Activated CD4-positive, alpha-beta T cell treated with anti-CD3 and anti-CD28 coated beads, Interleukin-2, amount 10 ng/mL, durations not matched to agents 7 days and 5 days (primary cell): ENCODE measurements at regions not wholly inside any gene's neighbourhood (a gene's known extent, or its start where the extent isn't known, plus 50 kb on each side); places are given as distances from the start of the nearest gene placed in this dataset.

Experiments
- CTCF ChIA-PET: fragments of 350-600 bp; sonication (Branson Sonifier 250); formaldehyde crosslinking; loops from one replicate; lab custom pipeline; 2021; ENCODE audit warnings: antibody characterized with exemption; lab: Charles Lee
- POLR2A ChIA-PET: fragments of 350-600 bp; sonication (Branson Sonifier 250); formaldehyde crosslinking; loops from one replicate; lab custom pipeline; 2021; ENCODE audit warnings: antibody characterized with exemption; lab: Charles Lee
- DNase-seq: peaks from one replicate; pipeline ENCODE4 v3.0.0-alpha.2; 2020
- H3K27ac Mint-ChIP-seq: one replicate; pipeline ENCODE4 v1.8.0; 2021; ENCODE audit warnings: mild to moderate bottlenecking, moderate library complexity, mixed read lengths
- H3K27me3 Mint-ChIP-seq: one replicate; pipeline ENCODE4 v1.8.0; 2021; ENCODE audit warnings: mixed read lengths
- H3K36me3 Mint-ChIP-seq: one replicate; pipeline ENCODE4 v1.8.0; 2021; ENCODE audit warnings: low read depth, mixed read lengths
- H3K4me1 Mint-ChIP-seq: one replicate; pipeline ENCODE4 v1.8.0; 2021; ENCODE audit warnings: mixed read lengths
- H3K4me3 Mint-ChIP-seq: one replicate; pipeline ENCODE4 v1.8.0; 2021; ENCODE audit warnings: mild to moderate bottlenecking, moderate library complexity, mixed read lengths
- H3K9me3 Mint-ChIP-seq: one replicate; pipeline ENCODE4 v1.8.0; 2021; ENCODE audit warnings: mixed read lengths

GRCh38 chr15:81575436-81576123, 201.6 kb upstream of the TMC3 start:
- no peak overlapping the region for H3K27ac Mint-ChIP-seq
- H3K4me1 Mint-ChIP-seq = peaks cover 2% of the 10 kb centered on the region
- peaks cover 25% of the 10 kb centered on the region for H3K27me3 Mint-ChIP-seq
- no peaks in the 10 kb centered on the region for H3K9me3 Mint-ChIP-seq
- no peak for DNase-seq
- no peak overlapping the region for H3K4me3 Mint-ChIP-seq
- ChIA-PET POLR2A (no interaction called here), CTCF (no interaction called here)
- no peaks in the 10 kb centered on the region for H3K36me3 Mint-ChIP-seq

GRCh38 chr15:81573098-81573746, 199.2 kb upstream of the TMC3 start:
- Mint-ChIP-seq H3K4me3 (no peak overlapping the region), H3K36me3 (no peaks in the 10 kb centered on the region), H3K4me1 (peaks cover 2% of the 10 kb centered on the region), H3K27me3 (peaks cover 24% of the 10 kb centered on the region), H3K9me3 (no peaks in the 10 kb centered on the region), H3K27ac (no peak overlapping the region)
- no peak for DNase-seq
- ChIA-PET CTCF (no interaction called here), POLR2A (no interaction called here)

- ChIA-PET POLR2A (no interaction called here), CTCF (no interaction called here)
These were observed 198.2 kb upstream of the TMC3 start for GRCh38 chr15:81572190-81572589.

GRCh38 chr15:81569286-81570080, 195.5 kb upstream of the TMC3 start:
- H3K9me3 Mint-ChIP-seq = no peaks in the 10 kb centered on the region
- H3K27ac Mint-ChIP-seq = no peak overlapping the region
- CTCF ChIA-PET = interaction anchor here (0.7 kb wide), 1 partner anchor 868 kb away, joined by 3 read pairs; no protein-coding TSS in a partner anchor
- no peak for DNase-seq
- POLR2A ChIA-PET = no interaction called here
- peaks cover 17% of the 10 kb centered on the region for H3K27me3 Mint-ChIP-seq
- peaks cover 2% of the 10 kb centered on the region for H3K4me1 Mint-ChIP-seq
- no peaks in the 10 kb centered on the region for H3K36me3 Mint-ChIP-seq
- no peak overlapping the region for H3K4me3 Mint-ChIP-seq

More at GRCh38 chr15:81572190-81572589, 198.2 kb upstream of the TMC3 start:
- no peaks in the 10 kb centered on the region for H3K36me3 Mint-ChIP-seq
- H3K27me3 Mint-ChIP-seq = peaks cover 24% of the 10 kb centered on the region
- no peaks in the 10 kb centered on the region for H3K9me3 Mint-ChIP-seq
- H3K4me1 Mint-ChIP-seq = peaks cover 2% of the 10 kb centered on the region
- H3K4me3 Mint-ChIP-seq = no peak overlapping the region
- no peak for DNase-seq
- H3K27ac Mint-ChIP-seq = no peak overlapping the region

GRCh38 chr15:81567924-81568323, 193.9 kb upstream of the TMC3 start:
- Mint-ChIP-seq H3K27ac (no peak overlapping the region), H3K36me3 (no peaks in the 10 kb centered on the region), H3K9me3 (no peaks in the 10 kb centered on the region), H3K4me1 (no peaks in the 10 kb centered on the region), H3K4me3 (no peak overlapping the region), H3K27me3 (peaks cover 17% of the 10 kb centered on the region)
- CTCF ChIA-PET = no interaction called here
- DNase-seq = no peak
- POLR2A ChIA-PET = no interaction called here

GRCh38 chr15:81562986-81563385, 189.0 kb upstream of the TMC3 start:
- CTCF ChIA-PET = no interaction called here
- POLR2A ChIA-PET = no interaction called here
- H3K27me3 Mint-ChIP-seq = peaks cover 3% of the 10 kb centered on the region
- no peaks in the 10 kb centered on the region for H3K36me3 Mint-ChIP-seq
- no peaks in the 10 kb centered on the region for H3K4me1 Mint-ChIP-seq
- no peak overlapping the region for H3K4me3 Mint-ChIP-seq
- H3K9me3 Mint-ChIP-seq = no peaks in the 10 kb centered on the region
- no peak for DNase-seq
- no peak overlapping the region for H3K27ac Mint-ChIP-seq

GRCh38 chr15:81560405-81560804, 186.4 kb upstream of the TMC3 start:
- H3K4me1 Mint-ChIP-seq = no peaks in the 10 kb centered on the region
- H3K36me3 Mint-ChIP-seq = no peaks in the 10 kb centered on the region
- DNase-seq = no peak
- no peaks in the 10 kb centered on the region for H3K9me3 Mint-ChIP-seq
- no peak overlapping the region for H3K4me3 Mint-ChIP-seq
- H3K27ac Mint-ChIP-seq = no peak overlapping the region
- peaks cover 8% of the 10 kb centered on the region for H3K27me3 Mint-ChIP-seq
- ChIA-PET CTCF (no interaction called here), POLR2A (interaction anchor here (0.6 kb wide), 1 partner anchor 865 kb away, joined by 9 read pairs; no protein-coding TSS in a partner anchor)

GRCh38 chr15:81558056-81558455, 184.0 kb upstream of the TMC3 start:
- ChIA-PET CTCF (no interaction called here), POLR2A (interaction anchor here (0.5 kb wide), 1 partner anchor 543 kb away, joined by 4 read pairs; no protein-coding TSS in a partner anchor)
- Mint-ChIP-seq H3K4me1 (no peaks in the 10 kb centered on the region), H3K27me3 (peaks cover 8% of the 10 kb centered on the region), H3K36me3 (no peaks in the 10 kb centered on the region), H3K4me3 (no peak overlapping the region), H3K27ac (no peak overlapping the region), H3K9me3 (no peaks in the 10 kb centered on the region)
- no peak for DNase-seq

- CTCF ChIA-PET = no interaction called here
These were observed 181.3 kb upstream of the TMC3 start for GRCh38 chr15:81555346-81555745.

GRCh38 chr15:81548365-81549130, 174.5 kb upstream of the TMC3 start:
- no peak overlapping the region for H3K27ac Mint-ChIP-seq
- ChIA-PET POLR2A (no interaction called here), CTCF (no interaction called here)
- H3K27me3 Mint-ChIP-seq = peaks cover 5% of the 10 kb centered on the region
- no peaks in the 10 kb centered on the region for H3K4me1 Mint-ChIP-seq
- H3K4me3 Mint-ChIP-seq = no peak overlapping the region
- DNase-seq = no peak
- no peaks in the 10 kb centered on the region for H3K9me3 Mint-ChIP-seq
- no peaks in the 10 kb centered on the region for H3K36me3 Mint-ChIP-seq

More at GRCh38 chr15:81555346-81555745, 181.3 kb upstream of the TMC3 start:
- no peak for DNase-seq
- H3K27me3 Mint-ChIP-seq = peaks cover 9% of the 10 kb centered on the region
- H3K27ac Mint-ChIP-seq = no peak overlapping the region
- no peaks in the 10 kb centered on the region for H3K9me3 Mint-ChIP-seq
- POLR2A ChIA-PET = no interaction called here
- no peaks in the 10 kb centered on the region for H3K4me1 Mint-ChIP-seq
- no peak overlapping the region for H3K4me3 Mint-ChIP-seq
- H3K36me3 Mint-ChIP-seq = no peaks in the 10 kb centered on the region

GRCh38 chr15:81547521-81548132, 173.6 kb upstream of the TMC3 start:
- H3K4me3 Mint-ChIP-seq = no peak overlapping the region
- H3K9me3 Mint-ChIP-seq = no peaks in the 10 kb centered on the region
- H3K27me3 Mint-ChIP-seq = peaks cover 5% of the 10 kb centered on the region
- ChIA-PET CTCF (no interaction called here), POLR2A (no interaction called here)
- H3K27ac Mint-ChIP-seq = no peak overlapping the region
- H3K36me3 Mint-ChIP-seq = no peaks in the 10 kb centered on the region
- no peaks in the 10 kb centered on the region for H3K4me1 Mint-ChIP-seq
- DNase-seq = no peak

GRCh38 chr15:81544385-81544784, 170.4 kb upstream of the TMC3 start:
- no peak for DNase-seq
- Mint-ChIP-seq H3K36me3 (no peaks in the 10 kb centered on the region), H3K9me3 (no peaks in the 10 kb centered on the region), H3K27me3 (peaks cover 9% of the 10 kb centered on the region), H3K4me1 (no peaks in the 10 kb centered on the region), H3K27ac (no peak overlapping the region), H3K4me3 (no peak overlapping the region)
- ChIA-PET CTCF (no interaction called here), POLR2A (no interaction called here)
